NCI-H526 treated with DMSO at 0.1 percent for 48 hours (cell line): ENCODE measurements at regions not wholly inside any gene's neighbourhood (a gene's known extent, or its start where the extent isn't known, plus 50 kb on each side); places are given as distances from the start of the nearest gene placed in this dataset.
A peak's percentile ranks its signal among the peaks of the same experiment; 100 is the strongest.
"Not testable (repeated sequence)": the region's sequence is repeated elsewhere in the genome, so short reads cannot be mapped to it uniquely, and the experiment has no call there.

Experiments used
- DNase-seq: peaks from one replicate; lab custom pipeline; 2025; lab: John Stamatoyannopoulos, UW

DNA sequence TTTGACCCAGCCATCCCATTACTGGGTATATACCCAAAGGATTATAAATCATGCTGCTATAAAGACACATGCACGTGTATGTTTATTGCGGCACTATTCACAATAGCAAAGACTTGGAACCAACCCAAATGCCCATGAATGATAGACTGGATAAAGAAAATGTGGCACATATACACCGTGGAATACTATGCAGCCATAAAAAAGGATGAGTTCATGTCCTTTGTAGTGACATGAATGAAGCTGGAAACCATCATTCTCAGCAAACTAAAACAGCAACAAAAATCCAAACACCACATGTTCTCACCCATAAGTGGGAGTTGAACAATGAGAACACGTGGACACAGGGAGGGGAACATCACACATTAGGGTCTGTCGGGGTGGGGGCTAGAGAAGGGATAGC lies 889.1 kb downstream of the NR2F1-AS1 start:
- not testable (repeated sequence) for DNase-seq

DNA sequence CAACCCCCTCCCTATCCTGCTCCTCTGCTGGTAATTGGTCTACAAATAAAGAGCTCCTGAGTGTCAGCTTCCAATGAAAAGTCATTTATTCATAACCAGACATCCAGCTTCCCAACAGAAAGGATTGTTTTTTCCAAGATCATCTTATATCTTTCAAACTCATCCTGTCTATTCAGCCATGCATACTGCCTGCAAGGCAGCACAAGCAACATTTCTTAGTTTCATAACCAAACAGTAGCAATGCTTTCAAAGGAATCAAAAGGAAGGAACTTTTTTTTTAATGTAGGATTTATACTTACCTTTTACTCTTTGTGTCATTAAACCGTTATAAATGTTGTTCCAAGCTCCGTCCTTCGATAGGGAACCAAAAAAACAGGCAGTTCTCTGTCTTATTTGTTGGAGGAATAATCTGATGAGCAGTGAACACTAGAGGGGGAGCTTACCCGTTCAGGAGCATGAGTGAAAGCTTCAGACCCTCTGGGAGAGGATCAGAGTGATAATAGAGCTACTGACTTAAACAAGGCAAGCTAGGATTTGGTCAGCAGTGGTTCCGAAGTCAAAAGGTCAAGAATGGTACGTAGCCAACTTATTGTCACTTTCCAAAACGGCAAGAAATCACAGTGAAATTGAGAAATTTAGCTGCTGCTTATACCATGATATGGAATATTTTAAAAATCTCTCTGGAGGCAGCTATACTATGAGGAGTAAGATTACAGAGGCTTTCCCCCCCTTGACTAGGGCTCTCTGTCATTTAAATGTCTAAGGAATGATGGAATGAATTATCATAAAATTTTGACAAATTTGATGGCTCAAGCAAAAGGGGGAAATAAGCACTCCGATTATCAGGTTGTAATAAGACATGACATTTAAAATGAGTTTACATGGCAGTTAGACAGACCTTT lies 892.9 kb downstream of the NR2F1-AS1 start:
- DNase-seq, result no peak

GRCh38 chr5:92678640-92679039 lies 902.4 kb downstream of the NR2F1-AS1 start:
- no peak for DNase-seq

- DNase-seq, result no peak
These were observed 904.5 kb downstream of the NR2F1-AS1 start for GRCh38 chr5:92676215-92677165.

DNA sequence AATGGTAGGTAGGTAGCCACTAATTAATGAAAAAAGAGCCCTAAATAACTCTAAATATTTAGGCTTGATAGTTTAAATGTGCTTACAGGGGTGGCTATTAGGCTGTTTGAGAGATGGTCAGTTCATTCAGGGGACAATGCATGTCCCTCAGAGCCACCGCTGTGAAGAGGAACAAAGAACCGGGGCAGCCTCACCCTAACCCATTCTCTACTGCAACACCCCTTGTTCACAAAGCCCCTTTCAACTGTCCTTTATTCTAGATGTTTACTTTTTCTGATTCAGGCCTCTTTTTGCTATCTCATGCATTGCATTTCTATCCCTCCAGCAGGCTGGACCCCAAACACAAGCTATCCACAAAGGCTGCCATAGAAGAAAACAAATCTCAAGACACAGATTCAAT lies 906.7 kb downstream of the NR2F1-AS1 start:
- no peak for DNase-seq

DNA sequence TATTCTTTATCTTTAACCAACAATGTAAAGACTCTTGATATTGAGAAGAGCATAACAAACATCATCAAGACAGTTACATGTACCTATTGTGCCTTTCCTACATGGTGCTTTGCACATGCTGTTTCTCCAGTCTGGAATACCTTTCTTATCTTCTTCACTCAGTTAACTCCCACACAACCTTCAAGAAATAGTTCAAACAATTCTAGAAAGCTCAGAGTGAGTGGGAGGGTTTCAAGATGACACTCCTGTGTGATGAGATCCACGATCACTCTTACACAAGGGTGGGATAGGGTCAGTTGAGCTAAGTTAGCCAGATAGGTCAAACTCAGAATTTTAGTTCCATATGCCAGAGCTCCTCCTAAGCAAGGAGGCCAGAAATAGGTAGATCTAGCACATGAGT lies 915.5 kb downstream of the NR2F1-AS1 start:
- no peak for DNase-seq

DNA sequence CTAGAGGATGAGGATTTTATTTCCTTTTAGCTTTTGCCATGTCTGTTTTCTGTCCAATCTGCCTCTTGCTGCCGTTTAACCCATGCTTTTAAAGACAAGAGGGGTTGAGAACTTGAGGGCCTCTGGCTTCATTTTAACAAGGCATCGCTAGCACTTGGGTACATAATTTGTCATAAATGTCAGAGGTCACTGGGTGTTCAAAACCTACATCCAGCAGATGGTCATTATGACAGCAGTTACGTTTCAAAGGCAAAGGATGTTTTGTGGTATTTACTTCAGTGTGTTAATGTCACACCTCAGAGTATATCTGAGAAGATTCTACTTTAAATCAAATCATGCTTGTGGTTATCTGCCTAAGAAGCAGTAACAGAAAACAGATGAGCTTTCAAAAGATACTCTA lies 918.3 kb downstream of the NR2F1-AS1 start:
- DNase-seq, result no peak

- DNase-seq, result no peak
These were observed 921.8 kb downstream of the NR2F1-AS1 start for GRCh38 chr5:92659246-92659645.

DNA sequence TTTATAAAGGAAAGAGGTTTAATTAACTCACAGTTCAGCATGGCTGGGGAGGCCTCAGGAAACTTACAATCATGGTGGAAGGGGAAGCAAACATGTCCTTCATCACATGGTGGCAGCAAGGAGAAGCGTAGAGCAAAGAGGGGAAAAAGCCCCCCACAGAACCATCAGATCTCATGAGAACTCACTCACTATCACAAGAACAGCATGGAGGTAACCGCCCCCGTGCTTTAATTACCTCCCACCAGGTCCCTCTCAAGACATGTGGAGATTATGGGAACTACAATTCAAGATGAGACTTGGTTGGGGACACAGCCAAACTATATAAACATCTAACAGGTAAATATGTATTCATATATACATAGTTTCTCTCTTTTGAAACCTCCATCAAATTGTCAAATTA lies 926.4 kb downstream of the NR2F1-AS1 start:
- DNase-seq, result not testable (repeated sequence)

- peak; percentile 92 for DNase-seq
These were observed 927.1 kb downstream of the NR2F1-AS1 start for GRCh38 chr5:92653730-92654461.

DNA sequence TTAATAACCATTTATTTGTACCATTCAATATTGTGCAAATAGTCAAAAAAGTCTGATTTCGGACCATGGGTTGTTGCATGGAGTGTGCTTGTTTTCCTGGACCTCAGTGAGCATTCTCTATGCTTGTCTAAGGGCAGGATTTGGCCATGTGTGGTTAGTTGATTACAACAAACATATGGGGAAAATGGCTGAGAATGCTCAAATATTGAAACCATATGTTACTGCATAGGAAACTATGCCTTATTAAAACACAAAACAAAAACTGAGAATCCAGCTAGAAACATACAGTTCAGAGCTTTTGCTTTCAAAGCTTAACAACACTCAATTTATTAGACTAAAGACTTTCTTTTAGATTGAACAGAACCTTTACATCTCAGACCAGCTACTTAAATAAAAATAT lies 928.3 kb downstream of the NR2F1-AS1 start:
- no peak for DNase-seq

DNA sequence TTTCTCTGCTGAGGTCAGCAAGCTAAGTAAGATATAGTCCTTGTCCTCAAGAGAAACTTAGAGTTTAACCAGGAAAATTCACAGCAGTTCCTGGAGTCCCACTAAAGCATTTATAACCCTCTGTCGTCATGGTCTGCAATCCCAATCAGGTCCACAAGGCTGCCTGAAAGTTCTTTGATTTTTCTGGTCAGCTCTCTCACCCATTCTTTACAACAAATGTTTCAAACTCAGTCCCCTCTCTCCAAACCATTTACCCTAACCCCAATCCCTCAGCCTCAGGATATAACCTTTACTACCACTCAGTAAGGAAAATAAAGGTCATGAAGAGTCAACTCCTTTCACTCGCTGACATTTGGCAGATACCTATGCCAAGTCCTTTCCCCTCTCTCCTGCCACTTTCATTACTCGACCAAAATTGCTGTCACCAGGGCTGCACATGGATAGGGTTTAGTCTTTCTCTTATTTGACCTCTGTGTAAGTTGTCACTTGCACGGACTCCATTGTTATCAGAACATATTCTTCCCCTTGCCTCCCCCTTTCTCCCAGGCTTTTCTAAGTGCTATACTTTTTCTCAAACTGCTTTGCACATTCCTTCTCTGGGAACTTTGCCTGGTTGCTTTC lies 936.6 kb downstream of the NR2F1-AS1 start:
- no peak for DNase-seq

GRCh38 chr5:92641031-92641962 lies 939.7 kb downstream of the NR2F1-AS1 start:
- no peak for DNase-seq

DNA sequence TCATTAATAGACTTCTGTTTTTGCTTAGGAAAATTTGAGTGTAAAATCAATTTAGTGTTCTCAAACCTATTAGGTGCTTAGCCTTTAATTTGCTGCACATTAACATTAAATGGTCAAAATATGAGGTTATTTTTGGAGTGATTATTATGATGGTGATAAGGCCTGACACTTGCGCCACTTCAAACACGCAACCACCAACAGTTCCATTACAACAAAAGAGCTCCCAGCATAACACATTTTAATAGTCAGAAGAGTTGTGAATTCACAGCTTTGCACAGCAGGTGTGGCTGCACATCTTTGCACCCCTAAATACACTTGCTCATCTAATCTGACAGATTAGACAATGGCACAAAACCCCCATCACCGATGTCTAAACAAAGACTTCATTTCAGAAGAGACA lies 940.7 kb downstream of the NR2F1-AS1 start:
- no peak for DNase-seq

GRCh38 chr5:92637960-92638359 lies 943.1 kb downstream of the NR2F1-AS1 start:
- no peak for DNase-seq

DNA sequence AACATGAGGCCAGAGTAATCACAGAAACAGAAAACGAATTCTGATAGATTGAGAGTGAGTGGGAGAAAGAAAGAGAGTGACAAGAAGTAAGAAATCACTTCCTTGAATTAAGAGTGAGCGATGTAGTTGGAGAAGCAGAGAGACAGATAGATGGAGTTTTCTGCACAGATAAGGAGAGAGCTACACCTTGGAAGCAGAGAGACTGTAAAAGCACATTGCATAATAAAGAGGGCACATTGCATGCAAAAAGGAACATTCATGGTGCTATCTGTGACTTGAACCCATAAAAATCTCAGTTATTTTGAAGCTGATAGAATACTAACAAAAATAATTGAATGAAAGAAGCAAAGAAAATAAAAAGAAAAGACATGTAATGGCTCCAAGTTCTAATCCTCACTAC lies 943.8 kb downstream of the NR2F1-AS1 start:
- DNase-seq, result no peak

DNA sequence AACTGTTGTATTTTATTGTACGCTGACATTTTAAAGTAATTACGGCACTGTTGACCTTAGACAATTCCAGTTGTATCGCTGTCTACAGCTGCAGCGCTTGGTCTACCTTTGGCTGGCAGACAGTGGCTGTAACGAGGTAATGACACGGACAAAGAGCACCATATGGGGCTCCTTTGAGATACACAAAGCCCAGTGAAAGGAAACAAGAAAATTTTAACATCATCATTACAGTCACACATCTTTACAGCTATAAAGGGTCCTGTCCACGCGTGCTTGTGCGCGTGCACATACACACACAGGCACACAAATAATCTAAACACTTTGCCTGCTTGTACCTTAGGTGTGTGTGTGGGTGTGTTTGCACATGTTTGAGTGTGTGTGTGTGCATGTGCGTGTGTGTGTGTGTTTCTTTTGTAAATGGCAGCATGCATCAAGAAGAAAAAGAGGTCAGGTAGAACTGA lies 946.0 kb downstream of the NR2F1-AS1 start:
- no peak for DNase-seq

GRCh38 chr5:92633875-92634487 lies 947.0 kb downstream of the NR2F1-AS1 start:
- no peak for DNase-seq

DNA sequence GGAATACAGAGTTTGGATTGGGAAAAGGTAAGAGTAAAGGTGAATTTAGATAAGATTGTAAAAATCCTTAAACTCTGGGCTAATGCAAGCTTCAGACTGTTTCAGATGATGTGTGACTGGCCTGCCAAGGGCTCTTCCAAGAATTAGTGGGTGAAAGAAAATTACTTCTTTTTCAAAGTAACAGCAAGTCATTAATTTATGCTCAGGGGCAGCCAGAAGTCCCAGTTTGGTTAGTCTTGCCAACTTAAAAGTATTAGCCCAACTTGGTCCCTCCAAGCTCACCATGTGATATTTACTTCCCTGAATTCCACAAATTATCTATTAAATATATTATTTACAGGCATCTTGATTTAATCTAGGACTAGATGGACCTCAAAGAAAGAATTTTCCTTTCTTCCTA lies 947.8 kb downstream of the NR2F1-AS1 start:
- DNase-seq, result no peak

DNA sequence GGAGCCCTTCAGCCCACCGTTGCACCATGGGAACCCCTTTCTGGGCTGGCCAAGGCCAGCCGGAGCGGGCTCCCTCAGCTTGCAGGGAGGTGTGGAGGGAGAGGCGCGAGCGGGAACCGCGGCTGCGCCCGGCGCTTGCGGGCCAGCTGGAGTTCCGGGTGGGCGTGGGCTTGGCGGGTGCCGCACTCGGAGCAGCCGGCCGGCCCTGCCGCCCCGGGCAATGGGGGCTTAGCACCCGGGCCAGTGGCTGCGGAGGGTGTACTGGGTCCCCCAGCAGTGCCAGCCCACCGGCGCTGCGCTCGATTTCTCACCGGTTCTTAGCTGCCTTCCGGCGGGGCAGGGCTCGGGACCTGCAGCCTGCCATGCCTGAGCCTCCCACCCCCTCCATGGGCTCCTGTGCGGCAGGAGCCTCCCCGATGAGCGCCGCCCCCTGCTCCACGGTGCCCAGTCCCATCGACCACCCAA lies 949.8 kb downstream of the NR2F1-AS1 start:
- not testable (repeated sequence) for DNase-seq
